ENCODE measurements at regions not wholly inside any gene's neighbourhood (a gene's known extent, or its start where the extent isn't known, plus 50 kb on each side); places are given as distances from the start of the nearest gene placed in this dataset.

DNA sequence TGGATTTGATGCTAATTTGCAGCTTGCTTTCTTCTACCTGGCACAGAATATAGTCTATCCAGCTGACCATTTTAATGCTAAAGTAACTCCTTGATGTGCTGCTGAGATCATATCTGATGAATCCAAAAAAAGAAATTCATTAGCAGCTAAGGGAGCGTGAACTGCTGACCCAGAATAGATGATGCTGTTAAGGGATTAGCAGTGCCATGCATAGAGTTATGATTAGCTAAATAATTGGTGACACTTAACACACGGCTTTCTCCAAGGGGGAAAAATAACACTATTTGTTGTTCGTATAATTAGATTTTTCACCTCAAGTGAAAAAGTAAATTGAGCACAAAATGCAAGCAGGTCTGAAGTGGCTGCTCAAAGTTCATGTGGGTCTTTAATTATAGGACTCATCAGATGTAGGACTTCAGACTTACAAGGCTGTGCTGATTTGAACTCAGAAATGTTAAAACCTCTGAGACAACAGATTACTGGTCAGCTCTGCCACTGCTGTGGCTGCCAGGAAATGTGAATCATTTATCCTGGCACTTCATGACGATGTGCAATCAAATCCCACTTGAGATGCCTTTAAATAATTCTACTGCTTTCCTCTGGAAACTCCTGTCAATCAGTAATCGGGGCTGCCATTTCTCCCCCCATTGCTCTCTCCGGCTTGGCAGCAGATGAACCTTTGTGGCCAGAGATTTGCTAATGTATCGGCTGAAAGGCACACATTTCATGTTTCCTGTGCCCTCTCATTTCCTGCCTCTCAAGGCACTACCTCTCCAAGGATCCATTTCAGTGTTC is 291.6 kb upstream of the C9orf72 start:
- H3K9me2 ChIP-seq (replicated peaks; ENCODE audit: low read depth, low read length): no peaks in the 10 kb centered on the region
- H3K4me2 ChIP-seq (ENCODE audit: low read depth, low read length, poor library complexity, severe bottlenecking): no peak overlapping the region
- no peaks in the 10 kb centered on the region for H3K27me3 ChIP-seq (ENCODE audit: insufficient read depth, low read length, poor library complexity, severe bottlenecking)
- H3K9ac ChIP-seq (ENCODE audit: low read depth, low read length, poor library complexity, severe bottlenecking): no peak overlapping the region
- no peaks in the 10 kb centered on the region for H3F3A ChIP-seq (ENCODE audit: low read depth)
- no peak overlapping the region for H3K4me3 ChIP-seq (ENCODE audit: low read length, poor library complexity, severe bottlenecking)
- no peaks in the 10 kb centered on the region for H3K4me1 ChIP-seq (ENCODE audit: insufficient read depth, low read length, poor library complexity, severe bottlenecking)
- no peaks in the 10 kb centered on the region for H3K79me2 ChIP-seq (ENCODE audit: insufficient read depth, low read length)
- no peaks in the 10 kb centered on the region for H3K36me3 ChIP-seq (ENCODE audit: insufficient read depth, low read length)
- no peaks in the 10 kb centered on the region for H4K20me1 ChIP-seq (ENCODE audit: insufficient read depth, low read length, poor library complexity, severe bottlenecking)
- TF ChIP-seq EZH2phosphoT487 (IDR thresholded peaks at IDR 0.05; ENCODE audit: borderline replicate concordance): no peak
- TF ChIP-seq, protein P1, sequence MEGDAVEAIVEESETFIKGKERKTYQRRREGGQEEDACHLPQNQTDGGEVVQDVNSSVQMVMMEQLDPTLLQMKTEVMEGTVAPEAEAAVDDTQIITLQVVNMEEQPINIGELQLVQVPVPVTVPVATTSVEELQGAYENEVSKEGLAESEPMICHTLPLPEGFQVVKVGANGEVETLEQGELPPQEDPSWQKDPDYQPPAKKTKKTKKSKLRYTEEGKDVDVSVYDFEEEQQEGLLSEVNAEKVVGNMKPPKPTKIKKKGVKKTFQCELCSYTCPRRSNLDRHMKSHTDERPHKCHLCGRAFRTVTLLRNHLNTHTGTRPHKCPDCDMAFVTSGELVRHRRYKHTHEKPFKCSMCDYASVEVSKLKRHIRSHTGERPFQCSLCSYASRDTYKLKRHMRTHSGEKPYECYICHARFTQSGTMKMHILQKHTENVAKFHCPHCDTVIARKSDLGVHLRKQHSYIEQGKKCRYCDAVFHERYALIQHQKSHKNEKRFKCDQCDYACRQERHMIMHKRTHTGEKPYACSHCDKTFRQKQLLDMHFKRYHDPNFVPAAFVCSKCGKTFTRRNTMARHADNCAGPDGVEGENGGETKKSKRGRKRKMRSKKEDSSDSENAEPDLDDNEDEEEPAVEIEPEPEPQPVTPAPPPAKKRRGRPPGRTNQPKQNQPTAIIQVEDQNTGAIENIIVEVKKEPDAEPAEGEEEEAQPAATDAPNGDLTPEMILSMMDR (conservative IDR thresholded peaks at IDR 0.05; ENCODE audit: low read length): no peak
- no peaks in the 10 kb centered on the region for H3K9me3 ChIP-seq (ENCODE audit: insufficient read depth, low read depth, low read length)
- H2AFZ ChIP-seq (ENCODE audit: low read length): no peak overlapping the region

DNA sequence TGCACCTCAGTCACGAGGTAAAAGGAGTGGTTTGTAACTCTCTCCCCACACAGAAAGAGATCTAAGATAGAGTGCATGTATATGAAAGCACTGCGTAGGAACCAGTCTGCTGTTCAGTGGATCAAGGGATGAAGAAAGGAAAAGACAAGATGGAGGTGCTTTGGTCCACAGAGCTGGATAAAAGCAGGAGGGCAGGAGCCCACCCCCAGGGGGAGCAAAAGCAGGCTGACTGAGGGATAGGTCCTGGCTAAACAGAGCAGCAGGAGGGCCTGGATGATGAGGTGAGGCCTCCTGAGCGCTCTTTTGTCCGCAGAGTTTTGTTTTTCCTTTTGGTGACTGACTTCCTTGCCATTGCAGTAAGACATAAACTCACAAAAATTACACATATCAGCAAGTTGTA is 293.5 kb upstream of the C9orf72 start:
- no peak overlapping the region for H3K4me2 ChIP-seq (ENCODE audit: low read depth, low read length, poor library complexity, severe bottlenecking)
- H3K9me2 ChIP-seq (replicated peaks; ENCODE audit: low read depth, low read length): no peaks in the 10 kb centered on the region
- no peaks in the 10 kb centered on the region for H3K27me3 ChIP-seq (ENCODE audit: insufficient read depth, low read length, poor library complexity, severe bottlenecking)
- TF ChIP-seq, protein P1 (conservative IDR thresholded peaks at IDR 0.05; ENCODE audit: low read length): no peak
- no peak for TF ChIP-seq EZH2phosphoT487 (IDR thresholded peaks at IDR 0.05; ENCODE audit: borderline replicate concordance)
- no peaks in the 10 kb centered on the region for H3K36me3 ChIP-seq (ENCODE audit: insufficient read depth, low read length)
- H3K4me3 ChIP-seq (ENCODE audit: low read length, poor library complexity, severe bottlenecking): no peak overlapping the region
- H3K4me1 ChIP-seq (ENCODE audit: insufficient read depth, low read length, poor library complexity, severe bottlenecking): no peaks in the 10 kb centered on the region
- H3K79me2 ChIP-seq (ENCODE audit: insufficient read depth, low read length): no peaks in the 10 kb centered on the region
- no peak overlapping the region for H2AFZ ChIP-seq (ENCODE audit: low read length)
- H4K20me1 ChIP-seq (ENCODE audit: insufficient read depth, low read length, poor library complexity, severe bottlenecking): no peaks in the 10 kb centered on the region
- no peak overlapping the region for H3K9ac ChIP-seq (ENCODE audit: low read depth, low read length, poor library complexity, severe bottlenecking)
- no peaks in the 10 kb centered on the region for H3K9me3 ChIP-seq (ENCODE audit: insufficient read depth, low read depth, low read length)
- H3F3A ChIP-seq (ENCODE audit: low read depth): no peaks in the 10 kb centered on the region

DNA sequence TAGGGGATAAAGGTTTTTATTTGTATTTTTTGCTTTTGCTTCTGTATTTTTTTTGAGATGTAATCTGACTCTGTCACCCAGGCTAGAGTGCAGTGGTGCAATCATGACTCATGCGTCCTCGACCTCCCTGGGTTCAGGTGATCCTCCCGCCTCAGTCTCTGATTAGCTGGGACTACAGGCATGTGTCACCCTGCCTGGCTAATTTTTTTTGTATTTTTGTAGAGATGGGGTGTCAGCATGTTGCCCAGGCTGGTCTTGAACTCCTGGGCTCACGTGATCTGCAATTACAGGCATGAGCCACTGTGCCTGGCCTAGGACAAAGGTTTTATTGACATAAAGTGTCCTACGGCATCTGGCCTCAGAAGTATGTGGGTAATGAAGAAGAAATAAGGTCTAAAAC is 297.1 kb upstream of the C9orf72 start:
- Histone ChIP-seq H3F3A (ENCODE audit: low read depth) (no peaks in the 10 kb centered on the region), H3K4me1 (ENCODE audit: insufficient read depth, low read length, poor library complexity, severe bottlenecking) (no peaks in the 10 kb centered on the region), H2AFZ (ENCODE audit: low read length) (no peak overlapping the region), H3K4me2 (ENCODE audit: low read depth, low read length, poor library complexity, severe bottlenecking) (no peak overlapping the region), H4K20me1 (ENCODE audit: insufficient read depth, low read length, poor library complexity, severe bottlenecking) (no peaks in the 10 kb centered on the region), H3K9ac (ENCODE audit: low read depth, low read length, poor library complexity, severe bottlenecking) (no peak overlapping the region), H3K9me3 (ENCODE audit: insufficient read depth, low read depth, low read length) (no peaks in the 10 kb centered on the region), H3K27me3 (ENCODE audit: insufficient read depth, low read length, poor library complexity, severe bottlenecking) (no peaks in the 10 kb centered on the region), H3K36me3 (ENCODE audit: insufficient read depth, low read length) (no peaks in the 10 kb centered on the region), H3K79me2 (ENCODE audit: insufficient read depth, low read length) (no peaks in the 10 kb centered on the region), H3K4me3 (ENCODE audit: low read length, poor library complexity, severe bottlenecking) (no peak overlapping the region), H3K9me2 (replicated peaks; ENCODE audit: low read depth, low read length) (no peaks in the 10 kb centered on the region)
- TF ChIP-seq, protein P1 (conservative IDR thresholded peaks at IDR 0.05; ENCODE audit: low read length): no peak
- no peak for TF ChIP-seq EZH2phosphoT487 (IDR thresholded peaks at IDR 0.05; ENCODE audit: borderline replicate concordance)

All from Loucy (cell line).